KBM-7 (cell line): ENCODE measurements at regions not wholly inside any gene's neighbourhood (a gene's known extent, or its start where the extent isn't known, plus 50 kb on each side); places are given as distances from the start of the nearest gene placed in this dataset.
A peak's percentile ranks its signal among the peaks of the same experiment; 100 is the strongest.
"Not testable (repeated sequence)": the region's sequence is repeated elsewhere in the genome, so short reads cannot be mapped to it uniquely, and the experiment has no call there.

Source experiments
- DNase-seq: peaks from one replicate; pipeline ENCODE4 v3.0.0-alpha.2; 2015
- in situ Hi-C: fragments of 300-500 bp; cut with MboI; formaldehyde crosslinking; loops from 2 replicates; pipeline ENCODE4 v1.14.3; 2020; ENCODE audit warnings: low sequenced_read_pairs, low pct_unique_long_range_greater_than_20kb, mixed read lengths

GRCh38 chrX:40237731-40238178 is 140.0 kb upstream of the BCOR start:
- peak; percentile 51 for DNase-seq
- in situ Hi-C loops = no loop called here

GRCh38 chrX:40230646-40231045 is 132.9 kb upstream of the BCOR start:
- in situ Hi-C loops = no loop called here
- DNase-seq = no peak

- no peak for DNase-seq
- in situ Hi-C loops = no loop called here
Observed at GRCh38 chrX:40227125-40227524, 129.4 kb upstream of the BCOR start.

- in situ Hi-C loops = no loop called here
- no peak for DNase-seq
Observed at GRCh38 chrX:40224658-40225057, 126.9 kb upstream of the BCOR start.

GRCh38 chrX:40222612-40223011 is 124.9 kb upstream of the BCOR start:
- DNase-seq, in situ Hi-C loops: not testable (repeated sequence)

GRCh38 chrX:40213092-40213491 is 115.3 kb upstream of the BCOR start:
- no peak for DNase-seq
- in situ Hi-C loops = no loop called here

- no peak for DNase-seq
- in situ Hi-C loops = no loop called here
Observed at GRCh38 chrX:40209951-40210617, 112.3 kb upstream of the BCOR start.

- DNase-seq = no peak
- in situ Hi-C loops = no loop called here
Observed at GRCh38 chrX:40207626-40208025, 109.9 kb upstream of the BCOR start.

- in situ Hi-C loops = no loop called here
- DNase-seq = no peak
Observed at GRCh38 chrX:40205471-40205870, 107.7 kb upstream of the BCOR start.

- DNase-seq = peak; percentile 65
- in situ Hi-C loops = no loop called here
Observed at GRCh38 chrX:40202456-40202855, 104.7 kb upstream of the BCOR start.

GRCh38 chrX:40201329-40201885 is 103.6 kb upstream of the BCOR start:
- in situ Hi-C loops = no loop called here
- peak; percentile 34 for DNase-seq

GRCh38 chrX:40199704-40200103 is 101.9 kb upstream of the BCOR start:
- no peak for DNase-seq
- in situ Hi-C loops = no loop called here

- in situ Hi-C loops = no loop called here
- DNase-seq = no peak
Observed at GRCh38 chrX:40197071-40197470, 99.3 kb upstream of the BCOR start.

- DNase-seq = no peak
- in situ Hi-C loops = no loop called here
Observed at GRCh38 chrX:40195368-40195767, 97.6 kb upstream of the BCOR start.

GRCh38 chrX:40192196-40192595 is 94.4 kb upstream of the BCOR start:
- DNase-seq = no peak
- in situ Hi-C loops = no loop called here

GRCh38 chrX:40189637-40190036 is 91.9 kb upstream of the BCOR start:
- DNase-seq = no peak
- in situ Hi-C loops = no loop called here

- in situ Hi-C loops = no loop called here
- DNase-seq = no peak
Observed at GRCh38 chrX:40188573-40189417, 91.0 kb upstream of the BCOR start.

- in situ Hi-C loops = no loop called here
- DNase-seq = no peak
Observed at GRCh38 chrX:40184968-40185367, 87.2 kb upstream of the BCOR start.

- in situ Hi-C loops = no loop called here
- DNase-seq = no peak
Observed at GRCh38 chrX:40182615-40183014, 84.9 kb upstream of the BCOR start.

- no peak for DNase-seq
- in situ Hi-C loops = no loop called here
Observed at GRCh38 chrX:40182095-40182494, 84.3 kb upstream of the BCOR start.
